GM18909 (cell line): ENCODE measurements at regions not wholly inside any gene's neighbourhood (a gene's known extent, or its start where the extent isn't known, plus 50 kb on each side); places are given as distances from the start of the nearest gene placed in this dataset.
"Not testable (repeated sequence)": the region's sequence is repeated elsewhere in the genome, so short reads cannot be mapped to it uniquely, and the experiment has no call there.

Experiments used
- ATAC-seq: cut with Tn5 transposase; IDR thresholded peaks from one replicate; pipeline ENCODE4 v1.9.1; 2021; ENCODE audit warnings: mild to moderate bottlenecking; ENCODE audit not compliant: unreplicated experiment, poor library complexity

GRCh38 chr5:53733853-53734252, 173.4 kb downstream of the NDUFS4 start:
- ATAC-seq = no peak

GRCh38 chr5:53738105-53738504, 177.7 kb downstream of the NDUFS4 start:
- ATAC-seq = no peak

GRCh38 chr5:53739111-53739510, 178.7 kb downstream of the NDUFS4 start:
- ATAC-seq = no peak

- no peak for ATAC-seq
Observed at GRCh38 chr5:53749621-53750020, 189.2 kb downstream of the NDUFS4 start.

DNA sequence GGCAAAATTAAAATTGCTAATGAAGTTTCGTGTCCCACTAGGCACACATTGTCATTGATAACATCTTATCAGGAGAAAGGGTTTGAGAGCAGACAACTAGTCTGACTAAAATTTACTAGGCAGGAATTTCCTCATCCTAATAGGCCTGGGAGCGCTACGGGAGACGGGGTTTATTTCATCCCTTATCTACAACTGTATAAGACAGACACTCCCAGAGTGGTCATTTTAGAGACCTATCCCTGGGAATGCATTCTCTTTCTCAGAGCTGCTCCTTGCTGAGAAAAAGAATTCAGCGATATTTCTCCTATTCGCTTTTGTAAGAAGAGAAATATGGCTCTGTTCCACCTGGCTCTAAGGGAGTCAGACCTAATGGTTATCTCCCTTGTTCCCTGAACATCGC, 191.8 kb downstream of the NDUFS4 start:
- not testable (repeated sequence) for ATAC-seq

DNA sequence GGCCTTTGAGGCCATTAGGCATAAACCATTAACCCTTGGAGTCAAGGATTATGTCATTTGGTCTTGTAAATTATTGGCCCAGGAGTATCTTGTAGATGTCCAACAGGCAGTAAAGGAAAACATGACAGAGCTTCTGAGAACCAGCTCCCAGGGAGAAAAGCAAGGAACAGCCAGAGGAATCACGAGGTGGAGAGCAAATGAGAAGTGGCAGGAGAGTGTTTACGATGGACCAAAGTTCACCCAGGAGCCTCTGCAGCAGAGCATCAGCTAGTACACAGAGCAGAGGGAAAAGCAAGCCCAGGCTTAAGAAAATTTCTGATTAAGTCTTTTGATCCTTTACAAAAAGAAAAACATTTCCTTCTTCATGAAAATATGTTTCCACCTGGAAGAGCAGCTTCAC, 206.2 kb downstream of the NDUFS4 start:
- no peak for ATAC-seq

DNA sequence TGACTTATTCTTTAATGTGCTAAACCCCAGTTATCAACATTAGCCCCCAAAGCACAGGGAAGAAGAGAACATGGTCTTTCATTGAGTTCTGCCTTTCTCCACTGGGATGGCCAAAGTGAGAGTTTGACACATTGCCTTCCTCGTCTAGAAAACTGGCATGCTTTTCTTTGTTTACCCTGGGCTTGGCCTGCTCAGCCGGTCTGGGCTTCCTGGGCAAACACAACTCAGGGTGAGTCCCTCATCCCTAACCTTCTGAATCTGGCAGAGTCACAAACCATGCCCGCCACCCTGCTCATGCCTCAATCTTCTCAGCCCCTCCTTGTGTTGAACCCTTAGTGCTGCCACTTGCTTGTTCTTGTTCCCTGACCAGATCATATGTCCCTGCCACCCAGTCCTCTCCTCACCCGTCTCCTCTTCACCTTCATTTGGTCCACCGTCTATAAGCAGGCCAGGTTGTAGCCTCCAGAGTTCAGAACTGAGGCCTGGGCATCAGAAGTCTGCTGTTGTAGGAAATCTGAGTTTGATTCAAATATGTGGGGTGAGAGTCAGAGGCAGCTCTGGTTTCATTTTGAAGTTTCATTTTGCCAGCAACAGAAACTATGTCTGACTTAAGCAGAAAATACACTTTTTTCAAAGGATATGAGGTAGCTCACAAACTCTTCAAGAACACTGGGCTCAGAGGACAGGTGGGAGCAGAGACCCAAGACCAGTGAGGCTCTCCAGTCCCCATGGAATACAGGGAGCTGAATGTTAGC, 217.6 kb downstream of the NDUFS4 start:
- ATAC-seq = peak; percentile 58

DNA sequence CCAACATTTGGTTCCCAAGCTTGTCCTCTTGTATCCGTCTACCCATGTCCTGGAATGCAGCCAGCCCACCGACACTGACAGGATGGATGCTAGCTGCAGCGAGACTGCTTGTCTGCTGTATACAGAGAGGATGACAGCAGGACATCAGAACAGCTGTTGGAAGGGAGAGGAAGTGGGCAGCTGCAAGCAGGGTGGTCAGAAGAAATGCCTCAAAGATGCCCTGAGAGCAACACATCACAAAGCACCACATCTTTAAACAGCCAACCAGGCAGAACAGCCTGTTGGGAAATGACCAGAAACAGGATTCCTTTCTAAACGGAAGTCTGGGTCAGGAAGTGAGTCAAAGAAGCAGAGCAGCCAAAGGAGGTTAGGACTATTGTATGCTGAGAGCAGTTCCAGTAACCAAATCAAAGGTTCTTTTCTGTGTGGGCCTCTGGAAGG, 219.1 kb downstream of the NDUFS4 start:
- peak; percentile 55 for ATAC-seq

- ATAC-seq = no peak
Observed at GRCh38 chr5:53782620-53783019, 222.2 kb downstream of the NDUFS4 start.

- ATAC-seq = no peak
Observed at GRCh38 chr5:53783624-53784228, 223.3 kb downstream of the NDUFS4 start.

DNA sequence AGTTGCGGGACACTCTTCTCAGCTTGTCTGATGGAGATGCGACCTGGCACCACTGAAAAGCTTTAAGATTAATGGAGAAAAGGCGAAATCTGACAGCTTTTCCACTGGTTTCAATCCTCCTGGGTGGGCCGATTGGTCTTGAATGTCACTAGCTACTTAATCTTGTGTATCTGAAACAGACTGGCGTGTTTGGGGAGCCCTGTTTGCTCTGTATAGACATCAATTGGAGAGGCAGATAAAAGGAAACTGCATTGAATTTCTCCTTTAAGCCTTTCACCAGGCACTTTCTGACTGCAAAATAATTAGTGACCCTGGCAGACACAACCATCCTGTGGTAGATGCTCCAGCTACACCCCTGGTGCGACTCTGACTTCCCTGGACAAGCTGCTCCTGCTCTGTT, 224.2 kb downstream of the NDUFS4 start:
- no peak for ATAC-seq

DNA sequence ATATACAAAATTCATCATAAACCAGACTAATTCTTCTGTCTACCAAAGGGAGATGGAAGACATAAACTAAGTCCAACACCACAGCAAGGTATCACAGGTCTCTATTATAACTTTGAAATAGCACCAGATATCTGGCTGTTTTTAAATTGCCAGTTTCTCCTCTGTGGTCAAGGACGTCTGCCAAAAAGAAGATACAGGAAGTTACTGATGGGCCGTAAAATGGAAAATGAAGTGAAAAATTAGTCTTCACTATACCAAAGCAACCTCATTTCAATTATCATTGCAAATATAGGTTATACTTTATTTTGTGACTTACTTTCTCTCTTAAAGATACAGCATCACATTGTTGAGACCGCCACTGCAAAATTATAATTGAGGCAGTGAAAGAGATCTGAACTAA, 225.5 kb downstream of the NDUFS4 start:
- no peak for ATAC-seq

- no peak for ATAC-seq
Observed at GRCh38 chr5:53790026-53790425, 229.6 kb downstream of the NDUFS4 start.

DNA sequence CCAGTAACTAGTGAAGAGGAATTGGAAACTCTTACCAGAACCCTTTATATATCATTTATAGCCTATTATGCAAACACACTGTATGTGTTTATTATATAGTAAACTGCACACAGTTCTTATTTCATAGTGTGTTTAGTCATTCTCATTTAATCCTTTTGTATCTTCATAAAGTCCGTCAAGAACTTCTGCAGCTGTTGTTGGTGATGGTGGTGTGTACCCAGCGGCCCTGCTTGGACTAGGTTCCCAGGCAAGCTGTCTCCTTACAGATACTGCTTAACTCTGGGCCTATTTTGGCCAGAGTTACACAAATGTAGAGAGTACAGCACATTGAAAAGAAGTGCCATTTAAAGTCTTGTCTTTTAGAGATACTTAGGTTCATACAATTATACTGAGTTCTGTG, 231.9 kb downstream of the NDUFS4 start:
- no peak for ATAC-seq

DNA sequence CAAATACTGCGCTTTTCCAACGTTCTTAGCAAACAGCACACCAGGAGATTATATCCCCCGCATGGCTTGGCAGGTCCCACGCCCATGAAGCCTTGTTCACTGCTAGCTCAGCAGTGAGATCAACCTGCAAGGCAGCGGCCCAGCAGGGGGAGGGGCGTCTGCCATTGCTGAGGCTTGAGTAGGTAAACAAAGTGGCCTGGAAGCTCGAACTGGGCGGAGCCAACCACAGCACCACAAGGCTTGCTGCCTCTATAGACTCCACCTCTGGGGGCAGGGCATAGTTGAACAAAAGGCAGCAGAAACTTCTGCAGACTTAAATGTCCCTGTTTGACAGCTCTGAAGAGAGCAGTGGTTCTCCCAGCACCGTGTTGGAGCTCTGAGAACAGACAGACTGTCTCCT, 239.2 kb downstream of the NDUFS4 start:
- ATAC-seq = not testable (repeated sequence)

- not testable (repeated sequence) for ATAC-seq
Observed at GRCh38 chr5:53808392-53808791, 248.0 kb downstream of the NDUFS4 start.

- ATAC-seq = no peak
Observed at GRCh38 chr5:53814819-53815218, 254.4 kb downstream of the NDUFS4 start.

GRCh38 chr5:53815471-53815870, 255.0 kb downstream of the NDUFS4 start:
- no peak for ATAC-seq

GRCh38 chr5:53817183-53817582, 256.7 kb downstream of the NDUFS4 start:
- no peak for ATAC-seq

- no peak for ATAC-seq
Observed at GRCh38 chr5:53819482-53819881, 259.0 kb downstream of the NDUFS4 start.

DNA sequence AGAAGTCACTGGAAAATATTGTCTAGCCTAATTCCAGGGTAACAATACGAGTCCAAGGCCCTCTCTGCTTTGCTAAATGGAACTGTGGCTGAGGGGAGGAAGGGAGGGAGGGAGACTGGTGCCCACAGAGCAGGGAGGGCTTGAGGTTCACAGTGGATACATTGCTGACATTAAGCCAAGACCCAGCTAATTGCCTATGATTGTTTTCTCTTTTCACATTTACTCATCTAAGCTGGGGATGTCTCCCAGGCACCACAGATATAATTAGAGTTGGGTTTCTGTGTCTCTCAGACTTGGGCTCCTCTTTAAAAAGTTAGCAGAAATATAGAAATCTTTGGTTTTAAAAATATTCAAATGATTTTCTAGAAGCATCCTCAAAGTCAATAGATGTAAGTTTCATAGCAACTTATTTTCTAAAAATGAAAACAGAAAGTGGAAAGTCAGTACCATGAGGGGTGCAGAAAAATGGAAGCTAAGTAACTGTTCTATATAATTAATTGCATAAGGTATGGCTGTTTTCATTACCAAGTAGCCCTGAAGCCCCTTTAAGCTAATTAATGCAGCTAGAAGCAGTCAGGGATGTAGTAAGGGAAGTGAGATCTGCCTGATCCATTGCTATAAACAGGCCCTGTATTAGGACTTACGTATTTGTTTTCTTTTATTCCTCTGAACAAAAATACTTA, 259.8 kb downstream of the NDUFS4 start:
- peak; percentile 56 for ATAC-seq
